Embryonic facial prominence (tissue), 1 donor: ENCODE measurements at regions not wholly inside any gene's neighbourhood (a gene's known extent, or its start where the extent isn't known, plus 50 kb on each side); places are given as distances from the start of the nearest gene placed in this dataset.

Experiments used
- DNase-seq: peaks from one replicate; pipeline ENCODE4 v3.0.0-alpha.2; 2016; ENCODE audit errors: extremely low spot score

GRCh38 chr9:12933957-12934356 is 159.1 kb downstream of the LURAP1L start:
- DNase-seq = no peak

DNA sequence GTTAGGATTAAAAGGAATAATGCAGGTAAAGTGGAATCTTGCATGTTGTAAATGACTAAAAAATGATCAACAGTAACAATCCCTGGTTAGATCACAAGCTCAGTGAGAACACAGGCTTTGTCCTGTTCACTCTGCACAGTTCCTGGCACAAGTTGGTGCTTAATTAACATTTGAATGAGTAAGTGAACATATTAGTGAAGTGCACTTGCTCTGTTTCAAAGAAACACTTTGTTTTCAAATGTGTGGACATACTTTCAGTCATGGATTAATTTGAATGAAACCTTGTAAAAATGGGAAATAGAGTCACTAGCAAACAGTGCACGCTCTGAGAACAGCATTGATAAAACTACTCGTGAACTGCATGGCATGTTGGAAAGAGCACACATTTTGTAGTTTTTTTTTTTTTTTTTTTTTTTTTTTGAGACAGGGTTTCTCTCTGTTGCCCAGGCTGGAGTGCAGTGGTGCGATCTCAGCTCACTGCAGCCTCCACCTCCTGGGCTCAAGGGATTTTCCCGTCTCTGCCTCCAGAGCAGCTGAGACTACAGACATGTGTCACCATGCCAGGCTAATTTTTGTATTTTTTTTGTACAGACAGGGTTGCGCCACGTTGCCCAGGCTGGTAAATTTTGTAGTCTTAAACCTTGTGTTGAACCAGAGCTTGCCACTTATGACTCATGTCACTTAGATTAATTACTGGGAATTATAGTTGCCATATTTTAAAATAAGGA is 159.9 kb downstream of the LURAP1L start:
- DNase-seq = no peak

GRCh38 chr9:12935714-12936113 is 160.9 kb downstream of the LURAP1L start:
- DNase-seq = no peak

- no peak for DNase-seq
Measured at GRCh38 chr9:12954441-12954840, 179.6 kb downstream of the LURAP1L start.

GRCh38 chr9:12955510-12956163 is 180.8 kb downstream of the LURAP1L start:
- no peak for DNase-seq

GRCh38 chr9:12956261-12956660 is 181.4 kb downstream of the LURAP1L start:
- DNase-seq = no peak

- DNase-seq = no peak
Measured at GRCh38 chr9:12956805-12957204, 182.0 kb downstream of the LURAP1L start.

- DNase-seq = no peak
Measured at GRCh38 chr9:12958279-12958678, 183.5 kb downstream of the LURAP1L start.

DNA sequence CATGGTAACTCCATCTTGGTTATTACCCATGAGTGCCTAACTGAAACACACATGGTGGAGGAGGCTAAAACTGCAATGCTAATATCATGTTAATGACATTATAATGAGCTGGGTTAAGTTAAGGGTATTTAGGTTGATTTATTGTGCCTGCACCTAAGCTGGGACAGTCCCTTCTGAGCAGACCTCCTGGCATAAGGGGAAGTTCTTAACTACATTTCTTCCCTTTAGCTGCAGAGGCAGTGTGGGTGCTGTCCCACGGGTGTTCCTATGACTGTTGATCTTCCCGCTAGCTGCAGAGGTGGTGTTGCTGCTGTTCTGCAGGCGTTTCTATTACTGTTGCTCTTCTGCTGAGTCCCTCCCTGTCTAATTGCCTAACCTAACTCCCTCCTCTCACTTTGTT is 183.9 kb downstream of the LURAP1L start:
- no peak for DNase-seq

- no peak for DNase-seq
Measured at GRCh38 chr9:12961276-12961809, 186.5 kb downstream of the LURAP1L start.

DNA sequence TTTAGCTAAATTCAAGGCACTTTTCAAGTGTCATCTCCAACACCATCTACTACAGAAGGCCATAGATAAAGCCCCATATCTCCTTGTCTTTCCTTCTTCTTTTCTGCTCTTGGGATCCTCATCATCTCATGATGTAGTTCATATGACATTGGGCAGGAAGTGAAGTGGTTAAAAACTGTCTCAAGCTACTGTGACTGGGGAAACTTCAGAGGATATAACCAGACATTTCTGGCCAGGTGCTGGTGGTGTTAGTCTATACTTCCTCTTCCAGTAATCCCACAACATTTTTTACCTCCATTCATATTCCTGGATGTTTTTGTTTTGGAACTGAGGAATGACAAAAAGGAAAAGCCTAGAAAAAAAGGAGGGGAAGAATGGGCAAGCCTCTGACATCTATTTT is 188.7 kb downstream of the LURAP1L start:
- no peak for DNase-seq

DNA sequence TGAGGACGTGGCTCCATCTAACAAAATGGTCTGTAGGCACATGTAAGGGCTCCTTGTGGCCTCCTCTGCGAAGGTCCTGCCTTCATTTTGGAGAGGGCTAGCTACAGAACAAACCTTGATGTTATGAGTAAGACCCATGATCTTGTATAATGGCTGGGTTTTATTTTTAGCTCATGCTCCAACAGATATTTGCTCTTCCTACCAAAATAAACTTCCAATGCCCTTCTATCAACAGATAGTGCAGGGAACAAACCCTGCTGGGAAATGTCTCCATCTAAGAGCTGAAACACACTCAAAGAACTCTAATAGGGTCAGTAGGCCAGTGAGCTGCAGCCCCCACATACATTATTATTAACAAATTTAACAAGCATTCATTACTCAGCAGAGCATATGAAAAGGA is 189.5 kb downstream of the LURAP1L start:
- DNase-seq = no peak

DNA sequence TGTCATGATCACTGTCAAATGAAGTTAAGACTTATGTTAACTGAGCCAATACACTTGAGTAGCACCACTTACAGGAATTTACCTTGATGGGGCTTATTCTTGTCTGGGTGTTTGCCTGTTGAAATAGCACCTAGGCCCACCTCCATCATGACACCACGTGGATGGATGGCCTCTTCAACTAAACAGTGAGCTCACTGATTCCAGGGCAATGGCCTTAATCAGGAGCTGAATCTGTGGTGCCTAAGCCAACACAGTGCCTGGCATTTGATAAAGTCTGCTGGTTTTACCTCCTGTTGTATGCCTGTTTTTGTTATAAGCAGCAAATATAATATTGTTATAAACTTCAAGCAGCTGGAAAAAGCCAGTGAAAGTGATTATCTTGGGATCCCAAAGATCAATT is 190.5 kb downstream of the LURAP1L start:
- no peak for DNase-seq

DNA sequence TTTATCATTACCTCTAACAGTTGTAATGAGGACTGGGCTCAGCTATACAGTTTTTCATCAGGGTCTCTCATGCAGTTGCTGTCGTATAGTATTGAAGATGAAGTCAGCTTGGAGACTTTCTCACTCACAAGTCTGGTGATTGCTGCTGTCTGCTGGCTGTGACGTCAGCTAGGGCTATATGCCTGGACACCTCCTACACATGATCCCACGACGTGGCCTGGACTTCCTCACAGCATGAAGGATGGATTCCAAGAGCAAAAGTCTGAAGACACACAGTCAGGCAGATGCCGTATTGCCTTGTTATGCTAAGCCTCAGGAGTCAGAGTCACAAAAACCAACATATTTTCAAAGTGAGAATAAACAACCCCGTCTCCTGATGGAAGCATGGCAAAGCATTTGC is 193.3 kb downstream of the LURAP1L start:
- no peak for DNase-seq

- no peak for DNase-seq
Measured at GRCh38 chr9:12972608-12973589, 198.1 kb downstream of the LURAP1L start.

DNA sequence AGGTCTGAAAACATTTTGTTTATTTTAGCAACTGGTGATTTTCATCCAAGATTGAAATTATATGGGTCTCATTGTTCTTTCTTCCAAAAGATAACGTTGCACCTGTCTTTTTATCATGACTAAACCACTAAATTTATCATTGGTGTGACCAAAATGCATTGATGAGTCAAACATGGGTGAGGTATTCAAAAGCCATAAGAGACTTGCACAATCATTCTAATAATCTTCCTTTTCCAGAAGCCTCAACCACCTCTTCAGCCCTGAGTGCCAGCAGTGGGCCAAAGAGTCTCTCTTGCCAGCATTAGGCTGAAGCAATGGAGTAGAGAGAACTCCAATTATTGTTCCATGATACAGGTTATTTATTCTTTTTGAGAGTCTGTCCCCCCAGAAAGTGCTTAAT is 198.9 kb downstream of the LURAP1L start:
- no peak for DNase-seq

GRCh38 chr9:12974671-12975070 is 199.9 kb downstream of the LURAP1L start:
- DNase-seq = no peak

GRCh38 chr9:12975496-12975895 is 200.7 kb downstream of the LURAP1L start:
- DNase-seq = no peak

DNA sequence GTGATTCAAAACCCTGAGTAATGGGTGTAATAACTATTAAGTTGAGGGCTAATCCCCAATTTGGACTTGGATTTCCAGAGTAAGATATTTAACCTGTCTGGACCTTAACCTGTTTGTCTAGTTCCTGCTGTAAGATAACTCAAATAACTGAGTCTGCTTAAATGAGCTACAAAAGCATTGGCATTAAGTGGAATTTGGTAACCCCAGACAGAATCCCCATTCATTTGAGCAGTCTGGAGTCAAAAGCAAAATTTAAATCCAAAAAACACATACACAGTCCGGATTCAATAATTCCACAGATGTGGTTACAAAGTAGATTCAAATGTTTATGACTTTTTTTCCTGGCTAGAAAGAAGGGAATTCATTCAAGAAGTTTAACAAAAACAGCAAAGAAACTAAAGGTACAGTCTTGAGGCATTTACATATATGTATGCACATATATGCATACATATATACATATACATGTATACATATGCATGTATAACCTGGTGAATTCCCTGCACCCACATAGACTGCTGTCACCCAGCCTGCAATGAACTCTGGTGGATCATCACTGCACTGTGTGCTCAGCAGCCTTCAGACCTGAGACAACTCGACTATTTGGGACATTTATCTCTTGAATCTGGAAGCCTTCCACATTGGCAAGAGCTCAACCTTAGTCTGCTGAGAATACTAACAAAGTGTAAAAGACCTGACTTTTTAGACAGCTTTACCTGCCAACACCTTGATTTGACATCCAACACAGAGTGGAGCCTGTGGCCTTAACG is 205.4 kb downstream of the LURAP1L start:
- no peak for DNase-seq

- no peak for DNase-seq
Measured at GRCh38 chr9:12988258-12988657, 213.4 kb downstream of the LURAP1L start.

GRCh38 chr9:12989669-12990068 is 214.8 kb downstream of the LURAP1L start:
- no peak for DNase-seq
